GM19238 (cell line): ENCODE measurements at regions not wholly inside any gene's neighbourhood (a gene's known extent, or its start where the extent isn't known, plus 50 kb on each side); places are given as distances from the start of the nearest gene placed in this dataset.

Source experiments
- DNase-seq: peaks from one replicate; pipeline ENCODE4 v3.0.0; 2011; ENCODE audit warnings: low spot score; ENCODE audit not compliant: insufficient read length

DNA sequence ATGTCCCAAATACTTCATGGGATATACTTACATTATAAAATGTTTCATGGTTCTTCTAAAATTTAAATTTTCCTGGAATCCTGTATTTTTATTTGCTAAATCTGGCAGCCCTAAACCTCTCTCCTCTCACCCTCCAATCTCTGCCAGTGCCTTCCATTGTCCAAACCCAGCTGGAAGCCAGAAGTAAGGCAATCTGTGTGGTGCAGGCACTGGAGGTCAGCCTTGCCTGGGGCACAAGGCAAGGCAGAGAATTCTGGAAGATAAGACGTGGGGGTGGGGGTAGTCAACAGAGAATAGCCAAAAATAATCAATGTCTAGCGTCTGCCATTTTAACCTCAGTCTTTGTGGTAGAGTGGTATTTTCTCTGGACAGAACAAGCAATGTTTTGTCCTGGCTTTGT lies 381.7 kb downstream of the GPAM start:
- no peak for DNase-seq

DNA sequence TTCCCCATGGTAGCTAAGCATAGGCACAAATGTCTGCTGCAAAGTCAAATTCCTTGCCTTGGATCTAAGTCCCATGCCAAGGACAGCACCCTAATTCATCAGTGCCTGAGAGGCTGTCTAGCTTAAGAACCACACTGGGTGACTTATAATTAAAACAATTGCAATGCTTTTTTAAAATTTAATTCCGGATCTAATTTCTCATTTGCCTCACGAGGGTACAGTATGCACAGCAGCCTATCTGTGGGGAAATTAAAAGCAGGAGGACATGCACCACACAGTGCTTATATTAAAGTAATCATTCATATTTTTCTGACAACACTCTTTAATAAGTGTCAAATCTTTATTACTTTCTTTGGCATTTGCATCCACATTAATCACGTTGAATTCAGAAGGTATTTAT lies 378.8 kb downstream of the GPAM start:
- DNase-seq, result no peak

DNA sequence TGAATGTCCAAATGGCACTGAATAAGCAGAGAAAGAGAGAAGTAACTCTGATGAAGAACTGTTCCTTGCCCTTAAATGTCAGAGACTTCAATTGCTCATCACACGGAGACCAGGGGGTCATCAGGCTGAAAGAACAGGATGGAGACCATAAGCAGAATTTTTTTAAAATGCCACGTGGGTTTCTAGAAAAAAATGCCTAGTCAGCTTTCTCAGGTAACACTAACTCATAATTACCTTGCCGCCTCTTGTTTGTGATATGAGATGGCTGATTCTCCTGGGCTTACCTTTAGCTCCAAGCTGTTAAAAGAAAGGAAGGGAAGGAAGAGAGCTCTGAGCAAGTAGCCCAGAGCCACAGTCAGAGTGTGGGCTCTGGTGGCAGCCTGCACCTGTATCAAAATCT lies 372.0 kb downstream of the GPAM start:
- no peak for DNase-seq

DNA sequence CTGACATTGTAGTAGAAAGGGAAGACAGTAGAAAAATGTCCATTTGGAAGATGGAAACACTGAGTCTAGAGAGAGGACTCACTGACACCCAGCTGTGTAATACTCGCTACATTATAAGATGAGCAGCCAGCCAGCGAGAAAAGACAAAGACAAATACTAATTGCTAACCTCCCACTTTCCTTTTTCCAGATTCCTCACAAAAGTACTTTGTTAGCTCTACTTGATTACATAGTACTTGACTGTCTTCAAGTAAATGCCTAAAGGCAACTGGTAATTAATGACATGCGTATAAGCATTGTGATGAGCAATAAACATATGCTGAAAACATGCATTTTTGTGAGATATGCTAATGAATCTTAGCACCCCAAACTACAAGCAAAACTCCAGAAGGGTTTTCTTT lies 363.1 kb downstream of the GPAM start:
- DNase-seq, result no peak

DNA sequence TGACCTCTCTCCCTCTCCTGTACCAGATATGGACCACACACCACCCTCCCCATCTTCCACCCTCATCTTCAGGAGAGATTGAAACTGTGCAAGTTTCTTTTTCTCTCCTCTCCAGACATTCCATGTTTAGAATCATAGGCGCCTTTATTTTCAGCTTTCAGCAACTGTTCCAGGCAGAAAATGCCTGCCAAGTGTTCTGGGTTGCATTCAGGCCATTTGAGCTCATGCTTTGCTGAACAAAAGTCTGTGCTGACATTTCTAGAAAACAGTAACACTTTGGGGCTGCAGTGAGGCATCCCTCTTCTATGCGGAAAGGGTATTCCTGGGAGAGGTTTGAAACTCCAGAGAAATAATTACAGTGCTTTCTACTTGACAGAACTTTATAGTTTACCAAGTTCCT lies 361.7 kb downstream of the GPAM start:
- DNase-seq, result no peak

DNA sequence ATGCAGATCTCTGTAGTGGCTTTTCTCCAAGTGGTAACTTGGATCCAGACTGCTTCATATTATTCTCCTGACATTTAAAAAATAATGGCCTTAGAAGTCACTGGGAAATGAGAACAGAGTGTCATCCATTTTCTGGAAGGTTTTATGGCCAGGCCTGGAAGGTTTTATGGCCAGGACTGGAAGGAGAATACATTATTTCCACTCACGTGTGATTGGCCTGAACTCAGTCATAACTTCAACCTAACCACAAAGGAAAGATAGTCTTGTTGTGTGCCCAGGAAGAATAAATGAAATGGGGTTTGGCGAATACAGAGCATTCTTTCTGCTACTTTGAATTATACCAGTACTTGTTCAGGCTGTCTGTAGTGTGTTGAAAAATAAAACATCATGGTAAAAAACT lies 360.9 kb downstream of the GPAM start:
- no peak for DNase-seq

DNA sequence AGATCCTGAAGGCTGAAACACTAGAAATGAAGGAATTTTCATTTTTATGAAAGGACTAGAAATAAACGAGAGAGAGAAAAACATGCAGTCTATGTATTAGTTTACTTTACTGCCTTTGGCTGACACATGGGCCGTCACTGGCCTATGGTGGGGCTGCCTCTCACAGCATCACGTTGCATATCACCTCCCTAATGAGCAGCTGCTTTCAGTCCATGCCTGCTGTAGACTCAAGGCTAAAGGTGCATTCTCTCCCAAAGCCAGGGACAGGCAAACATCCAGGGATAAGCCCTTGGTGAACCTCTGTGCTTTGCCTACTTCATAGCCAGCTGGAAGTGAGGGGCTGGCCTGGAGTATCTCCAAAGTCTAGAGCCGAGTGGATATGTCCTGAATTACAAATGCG lies 359.4 kb downstream of the GPAM start:
- no peak for DNase-seq

DNA sequence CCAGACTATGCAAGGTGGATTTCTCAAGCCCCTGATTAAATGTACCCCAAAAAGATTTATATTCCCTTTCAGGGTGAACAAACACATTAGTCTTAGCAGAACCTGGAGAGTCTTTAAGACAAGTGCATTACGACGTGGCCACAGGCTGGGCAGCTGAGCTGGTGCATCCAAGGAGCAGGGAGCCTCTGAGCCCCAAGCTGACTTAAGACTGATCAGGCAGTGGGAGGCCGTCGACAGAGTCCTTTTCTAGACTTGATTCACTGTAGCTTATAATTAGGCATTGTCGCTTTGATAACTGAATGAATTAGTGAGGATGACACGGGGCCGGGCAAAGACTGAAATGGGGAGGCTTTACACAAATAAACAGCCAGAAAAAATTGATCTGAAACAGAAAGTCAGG lies 353.2 kb downstream of the GPAM start:
- DNase-seq, result no peak

DNA sequence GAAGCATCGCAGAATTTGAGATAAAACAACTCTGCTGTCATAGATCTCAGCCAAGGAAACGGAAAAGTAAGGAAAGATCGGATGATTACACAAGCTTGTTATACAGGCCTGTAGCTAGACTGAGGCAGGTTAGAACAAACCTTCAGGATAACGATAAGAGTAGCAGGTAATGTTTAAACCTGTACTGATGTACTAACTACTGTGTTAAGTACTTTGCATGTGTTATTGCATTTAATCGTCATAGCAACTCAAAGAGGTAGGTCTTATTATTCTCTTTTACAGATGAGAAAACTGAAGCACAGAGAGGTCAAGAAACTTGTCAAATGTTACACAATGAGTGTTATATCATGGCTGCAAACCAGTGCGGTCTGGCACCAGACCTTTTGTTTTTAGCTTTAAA lies 352.5 kb downstream of the GPAM start:
- no peak for DNase-seq

DNA sequence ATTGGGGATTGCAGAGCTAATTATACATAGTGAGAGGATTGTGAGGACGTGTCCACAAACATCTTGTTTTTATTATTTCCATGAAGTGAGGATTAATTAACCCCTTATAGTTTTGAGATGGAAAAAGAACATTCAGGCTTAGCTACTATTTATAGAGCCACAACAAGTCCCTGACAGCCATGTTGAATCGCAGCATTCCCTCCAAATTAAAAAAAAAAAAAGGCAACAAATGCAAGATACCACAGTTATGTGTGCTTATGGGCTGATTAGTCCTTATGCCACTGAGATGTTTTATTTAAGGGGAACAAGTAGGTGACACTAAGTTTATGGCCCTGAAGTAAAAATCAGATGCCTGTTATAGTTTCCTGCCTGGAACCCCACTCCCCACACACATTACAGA lies 350.3 kb downstream of the GPAM start:
- DNase-seq, result no peak

DNA sequence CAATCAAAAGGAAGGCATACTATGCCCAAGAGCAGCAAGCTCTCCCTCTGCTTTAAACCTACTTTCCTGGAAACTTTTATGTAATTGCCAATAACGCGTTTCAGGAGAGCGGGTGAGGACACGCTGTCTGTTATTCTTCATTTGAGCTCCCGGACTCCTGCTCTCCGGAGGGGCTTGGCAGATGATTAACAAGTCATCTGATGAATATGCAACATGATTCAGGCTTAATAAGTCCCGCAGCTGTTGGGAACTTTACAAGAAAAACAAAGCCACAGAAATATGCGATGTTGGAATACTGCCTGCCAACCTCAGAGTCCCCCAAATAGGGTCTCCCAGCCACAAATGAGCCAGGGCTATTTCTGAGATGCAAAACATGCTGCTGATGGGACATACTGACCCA lies 348.0 kb downstream of the GPAM start:
- DNase-seq, result no peak

DNA sequence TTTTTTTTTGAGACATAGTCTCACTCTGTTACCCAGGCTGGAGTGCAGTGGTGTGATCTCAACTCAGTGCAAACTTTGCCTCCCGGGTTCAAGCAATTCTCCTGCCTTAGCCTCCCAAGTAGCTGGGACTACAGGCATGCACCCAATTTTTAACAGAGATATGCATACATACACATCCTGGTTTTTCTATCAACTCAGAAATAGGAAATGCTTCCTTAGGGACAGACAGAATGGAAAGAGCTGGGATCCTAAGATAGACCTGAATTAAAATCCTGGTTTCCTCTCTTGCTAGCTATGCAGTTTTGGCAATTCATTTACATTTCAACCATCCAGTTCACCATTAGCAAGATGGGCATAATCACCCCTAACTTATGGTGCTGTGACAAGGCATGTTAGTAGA lies 347.5 kb downstream of the GPAM start:
- no peak for DNase-seq

DNA sequence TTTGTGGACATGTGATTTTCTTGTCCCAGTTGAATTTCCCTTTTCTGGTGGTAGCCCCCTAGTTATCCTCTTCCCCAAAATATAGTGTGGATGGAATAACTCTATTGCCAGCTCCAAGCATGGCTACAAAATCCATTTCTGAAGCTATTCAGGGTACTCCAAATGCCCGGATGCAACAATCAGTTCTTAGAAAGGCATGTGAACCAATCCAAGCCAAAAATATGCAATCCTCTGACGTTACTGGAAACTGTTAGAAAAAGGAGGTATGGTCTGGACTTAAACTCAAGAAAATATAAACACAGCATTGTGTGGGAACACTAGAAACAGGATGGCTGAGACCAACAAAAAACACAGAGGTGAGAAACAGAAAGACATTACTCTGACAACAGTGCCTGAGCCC lies 347.0 kb downstream of the GPAM start:
- DNase-seq, result no peak

DNA sequence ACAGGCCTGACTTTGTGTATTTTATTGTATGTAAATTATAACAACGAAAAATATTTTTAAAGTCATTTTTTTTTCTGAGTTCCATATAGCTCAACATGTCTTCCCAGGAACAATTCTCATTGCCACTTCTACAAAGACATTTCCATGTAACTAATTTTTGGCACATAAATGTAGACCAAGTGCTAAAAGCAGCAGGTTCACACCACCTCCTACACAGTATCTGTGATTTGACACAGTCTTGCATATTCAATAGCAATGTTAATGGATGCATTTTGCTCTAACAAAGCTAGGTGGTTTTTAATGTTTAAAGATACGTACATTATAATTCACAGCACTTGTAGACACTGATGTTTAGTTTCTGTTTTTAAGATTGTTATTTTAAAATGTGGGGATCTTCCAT lies 346.5 kb downstream of the GPAM start:
- DNase-seq, result no peak

DNA sequence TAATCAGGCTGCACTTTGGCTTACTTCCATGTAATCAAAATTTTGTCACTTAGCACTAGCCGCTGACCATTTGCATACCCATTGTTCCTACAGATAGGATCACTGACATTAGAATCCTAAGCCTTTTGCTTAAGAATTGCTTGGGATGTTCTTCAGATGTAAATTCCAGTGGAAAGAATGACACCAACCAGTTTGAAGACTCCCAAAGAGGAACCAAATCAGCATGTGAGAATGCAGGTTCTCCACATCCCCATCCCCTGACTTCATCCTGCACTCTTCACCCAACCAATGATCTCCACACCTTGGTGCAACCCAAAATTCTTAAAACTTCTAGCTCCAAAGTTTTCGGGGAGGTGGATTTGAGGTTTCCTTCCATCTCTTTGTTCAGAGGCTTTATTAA lies 345.6 kb downstream of the GPAM start:
- no peak for DNase-seq

DNA sequence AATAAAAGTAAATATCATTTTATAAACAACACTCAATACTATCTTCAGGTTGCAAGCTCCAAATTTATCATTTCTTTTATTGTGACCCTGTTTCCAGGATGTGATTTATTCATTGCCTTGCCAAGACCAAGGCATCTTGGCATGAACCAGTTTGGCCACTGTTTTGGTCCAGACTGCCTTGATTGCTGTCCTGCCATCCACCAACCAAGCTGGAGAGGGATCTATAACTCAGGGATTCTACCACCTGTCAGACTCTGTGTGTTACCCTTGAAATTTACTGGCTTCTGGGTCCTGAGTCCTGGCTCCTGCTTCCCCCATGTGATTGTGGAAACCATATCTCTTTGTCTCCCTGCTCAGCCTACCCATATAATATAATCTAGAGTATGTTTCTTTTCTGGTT lies 343.0 kb downstream of the GPAM start:
- no peak for DNase-seq

DNA sequence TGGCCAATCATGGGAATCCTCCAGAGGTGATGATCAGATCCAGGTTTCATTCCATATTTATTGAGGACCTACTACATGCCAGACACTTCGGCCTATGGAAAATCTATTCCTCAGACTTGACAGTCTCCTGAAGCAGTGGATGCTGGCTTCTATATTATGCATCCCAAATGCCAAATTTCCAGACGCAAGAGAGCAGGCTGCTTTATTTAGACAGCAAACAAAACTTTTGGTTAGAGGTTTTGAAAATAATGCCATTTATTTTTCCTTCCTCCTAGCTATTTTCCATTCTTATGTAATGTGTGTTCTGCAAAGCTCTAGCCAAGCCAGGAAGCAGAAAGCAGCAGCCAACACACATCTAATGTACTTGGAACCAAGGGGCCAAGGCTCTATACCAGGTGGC lies 330.8 kb downstream of the GPAM start:
- DNase-seq, result no peak

DNA sequence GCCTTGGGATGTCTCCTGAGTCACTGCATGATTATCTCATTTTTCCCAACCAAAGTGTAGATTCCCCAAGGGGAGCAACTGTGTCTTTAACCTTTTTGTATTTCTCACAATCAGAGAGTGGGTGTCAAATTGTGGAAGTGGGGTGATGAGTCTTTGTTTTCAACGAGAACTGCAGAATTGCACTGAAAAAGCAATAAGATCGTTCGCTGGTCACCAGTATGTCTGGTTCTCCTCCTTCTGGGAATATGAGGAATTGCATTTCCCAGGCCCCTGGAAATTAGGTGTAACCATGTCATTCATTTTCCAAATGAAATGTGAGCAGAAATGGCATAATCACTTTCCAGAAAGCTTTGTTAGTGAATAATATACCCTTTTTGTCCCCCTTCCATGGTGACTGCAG lies 326.9 kb downstream of the GPAM start:
- no peak for DNase-seq

DNA sequence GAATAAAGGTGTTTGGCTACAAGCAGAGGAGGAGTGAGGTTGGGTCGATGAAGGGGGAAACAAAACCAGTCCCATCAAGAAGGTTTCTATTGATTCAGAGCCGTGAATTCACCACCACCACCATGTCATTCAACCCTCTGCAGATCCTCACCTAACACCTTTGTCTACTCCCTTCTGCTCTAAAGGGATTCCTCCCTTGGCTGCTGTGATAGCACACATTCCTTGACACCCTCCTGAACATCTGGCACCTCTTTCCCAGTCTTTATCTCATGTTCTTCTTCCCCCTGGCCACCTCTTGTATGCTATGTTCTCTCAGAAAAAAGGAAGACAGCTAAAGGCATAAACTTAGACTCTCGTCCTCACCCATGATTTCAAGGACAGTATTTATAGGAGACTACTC lies 318.0 kb downstream of the GPAM start:
- no peak for DNase-seq

DNA sequence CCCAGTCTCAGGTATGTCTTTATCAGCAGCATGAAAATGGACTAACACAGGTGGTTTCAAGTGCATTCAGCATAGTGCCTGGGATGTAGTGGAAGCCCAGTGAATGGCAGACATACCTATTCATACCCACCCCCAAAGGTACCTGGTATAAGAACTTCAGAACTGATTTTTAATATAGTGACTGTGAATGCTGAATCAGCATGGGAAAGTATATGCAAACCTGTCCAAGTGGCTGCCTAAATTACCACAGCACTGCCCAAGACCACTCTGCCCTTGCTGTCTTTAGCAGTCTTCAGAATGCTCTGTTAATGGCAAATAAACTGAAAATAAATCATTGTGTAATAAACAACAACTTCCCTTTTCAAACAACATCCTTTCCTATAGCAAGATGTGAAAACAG lies 312.1 kb downstream of the GPAM start:
- DNase-seq, result no peak

DNA sequence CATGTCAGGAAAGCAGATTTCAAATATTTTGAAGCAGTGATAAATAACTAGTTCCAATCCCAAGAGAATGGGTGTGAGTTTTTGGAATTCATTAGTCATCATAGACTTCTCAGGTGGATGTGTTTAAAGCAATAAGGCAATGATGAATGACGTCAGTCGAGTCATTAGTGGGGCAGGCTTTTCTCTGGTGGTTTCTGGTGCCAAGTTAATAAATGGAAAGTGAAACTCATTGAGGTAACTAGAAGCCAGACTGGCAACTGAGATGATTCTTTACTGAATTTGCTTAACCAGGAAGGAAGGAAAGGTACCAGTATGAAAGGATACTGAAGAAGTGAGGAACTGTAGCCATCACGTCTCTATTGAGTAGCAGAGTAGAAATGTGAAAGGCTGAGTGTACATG lies 311.0 kb downstream of the GPAM start:
- DNase-seq, result no peak

DNA sequence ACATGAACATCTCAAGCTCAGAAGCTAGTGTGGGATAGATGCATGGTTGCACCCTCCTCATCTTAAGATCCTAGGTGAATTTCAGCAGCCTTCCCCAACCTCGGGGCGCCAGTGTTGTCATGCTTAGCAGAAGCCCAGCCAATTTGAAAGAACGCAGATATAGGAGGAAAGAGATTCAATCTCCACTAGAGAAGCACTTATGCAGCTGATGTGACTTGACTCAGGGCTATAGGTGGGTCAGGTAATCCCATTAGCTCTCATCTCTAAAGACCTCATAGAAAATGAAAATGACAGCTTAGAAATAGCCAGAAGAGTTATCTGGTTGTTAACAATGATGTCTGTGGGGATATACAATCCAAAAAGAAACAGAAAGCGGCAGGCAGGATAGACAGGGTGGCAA lies 310.5 kb downstream of the GPAM start:
- DNase-seq, result no peak

DNA sequence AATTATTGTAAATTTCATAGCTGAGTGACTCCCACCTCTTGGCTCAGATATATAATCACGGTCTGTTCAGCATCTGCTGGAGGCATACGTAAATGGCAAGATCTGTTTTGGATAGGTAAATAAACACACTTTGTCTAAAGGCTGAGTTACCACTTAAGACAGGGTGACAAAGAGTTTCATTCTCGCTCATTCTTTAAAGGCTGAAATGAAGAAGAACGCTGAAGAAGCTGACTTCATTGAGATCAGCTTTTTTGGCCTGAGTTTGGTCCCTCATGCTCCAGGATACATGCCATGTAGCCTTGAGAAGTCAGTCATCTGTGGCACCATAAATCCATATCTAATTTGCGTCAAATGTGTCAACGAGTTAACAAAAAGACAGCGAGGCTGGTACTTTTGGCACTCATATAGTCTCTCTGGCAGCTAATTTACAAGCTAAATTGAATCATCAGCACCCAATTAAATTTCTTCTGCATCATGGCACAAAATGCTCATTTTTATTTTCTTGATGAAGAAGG lies 309.9 kb downstream of the GPAM start:
- DNase-seq, result no peak

DNA sequence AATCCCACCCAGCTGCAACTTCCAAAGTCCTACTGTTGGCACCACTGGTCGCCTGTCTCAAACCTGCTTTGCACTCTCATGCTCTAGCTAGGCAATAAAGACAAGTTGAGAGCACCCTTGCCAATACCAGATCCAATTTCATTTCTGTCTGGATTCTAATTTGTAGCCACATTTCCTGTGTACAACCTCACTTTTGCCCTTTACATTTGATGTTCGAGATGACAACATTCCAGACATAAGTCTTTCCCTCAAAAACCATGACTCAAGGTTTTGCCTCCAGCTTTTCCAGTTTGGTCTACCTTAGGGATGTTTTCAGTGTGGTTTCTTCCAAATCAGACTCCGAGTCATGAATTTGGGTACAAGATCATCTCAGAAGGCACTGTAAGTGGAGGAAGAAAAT lies 309.0 kb downstream of the GPAM start:
- DNase-seq, result no peak

DNA sequence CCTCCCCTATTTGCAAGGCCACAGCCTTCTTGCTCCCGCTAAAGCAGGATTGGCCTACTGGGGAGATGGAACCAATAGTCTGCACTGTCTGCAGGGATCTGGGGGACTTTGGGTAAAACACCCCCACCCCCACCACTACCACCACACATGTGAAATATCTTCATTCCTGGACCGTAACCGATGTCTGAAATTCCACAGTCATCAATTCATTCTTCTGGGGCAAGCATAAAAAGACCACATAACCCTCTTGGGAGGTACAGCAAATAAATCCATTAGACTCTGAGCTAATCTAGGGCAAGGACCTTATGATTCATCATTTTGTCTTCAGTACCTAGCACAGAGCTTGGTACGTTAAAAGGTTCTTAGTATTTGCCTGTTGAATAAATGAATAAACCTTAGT lies 307.8 kb downstream of the GPAM start:
- no peak for DNase-seq
